K562 (cell line): ENCODE measurements at regions not wholly inside any gene's neighbourhood (a gene's known extent, or its start where the extent isn't known, plus 50 kb on each side); places are given as distances from the start of the nearest gene placed in this dataset.

Experiments used
- DMBX1 ChIP-seq: fragments of 250-450 bp; sonication (Bioruptor Pico); IDR thresholded peaks from 2 replicates; pipeline ENCODE4 v1.8.0; 2022; ENCODE audit warnings: inconsistent platforms, mild to moderate bottlenecking, moderate library complexity, borderline replicate concordance
- FOXK2 ChIP-seq, 2 experiments: fragments of 450-650 bp; IDR thresholded peaks in 1 of 2; conservative IDR thresholded peaks in 1 of 2; 2 replicates each; pipeline ENCODE4 v1.6.1; 2016; ENCODE audit warnings: low read depth in 2 of 2, mild to moderate bottlenecking in 1 of 2
- HIVEP1 ChIP-seq: fragments of 250-450 bp; sonication (Bioruptor Pico); IDR thresholded peaks from 2 replicates; pipeline ENCODE4 v1.4.0; 2020; ENCODE audit warnings: mild to moderate bottlenecking
- JUN ChIP-seq, 2 experiments: sonication (generic) in 1 of 2; formaldehyde crosslinking in 1 of 2; IDR thresholded peaks; 2 replicates each; pipeline versions ENCODE4 v1.6.1 to v1.8.0; 2012 to 2022; ENCODE audit warnings: borderline replicate concordance in 2 of 2, mild to moderate bottlenecking in 2 of 2, improper control_type of control experiment in 1 of 2, low read depth in 1 of 2, low read length in 1 of 2, missing genetic modification reagents in 1 of 2
- MAZ ChIP-seq, 2 experiments: fragments of 450-650 bp in 1 of 2; sonication (generic) in 1 of 2; formaldehyde crosslinking; IDR thresholded peaks in 1 of 2; conservative IDR thresholded peaks in 1 of 2; 2 replicates each; pipeline versions ENCODE4 v1.4.0 to v1.5.0; 2020; ENCODE audit warnings: mild to moderate bottlenecking in 1 of 2, missing genetic modification reagents in 1 of 2
- MEIS2 ChIP-seq: fragments of 450-650 bp; IDR thresholded peaks from 2 replicates; pipeline ENCODE4 v1.6.1; 2014; ENCODE audit warnings: mild to moderate bottlenecking; ENCODE audit not compliant: partially characterized antibody
- NFRKB ChIP-seq: fragments of 450-650 bp; IDR thresholded peaks from 2 replicates; pipeline ENCODE4 v1.6.1; 2016; ENCODE audit warnings: low read depth
- PBX2 ChIP-seq, 2 experiments: IDR thresholded peaks in 1 of 2; conservative IDR thresholded peaks in 1 of 2; 2 replicates each; pipeline ENCODE4 v1.6.1; 2016; ENCODE audit warnings: low read depth in 2 of 2, mild to moderate bottlenecking in 1 of 2, missing compliant biosample characterization in 1 of 2, missing genetic modification characterization in 1 of 2, moderate library complexity in 1 of 2
- POLR2H ChIP-seq: IDR thresholded peaks from 2 replicates; pipeline ENCODE4 v1.6.1; 2016; ENCODE audit warnings: missing genetic modification characterization, low read depth, mild to moderate bottlenecking, control low read depth, missing compliant biosample characterization, moderate library complexity
- SRSF7 ChIP-seq: fragments of 200-400 bp; formaldehyde crosslinking; optimal IDR thresholded peaks from 2 replicates; pipeline ENCODE3; 2017; ENCODE audit warnings: mild to moderate bottlenecking, low read depth, low read length
- ZKSCAN8 ChIP-seq: fragments of 200-800 bp; sonication (Bioruptor generic); IDR thresholded peaks from 2 replicates; pipeline ENCODE4 v1.6.1; 2016; ENCODE audit warnings: missing genetic modification characterization, missing compliant biosample characterization
- ZNF146 ChIP-seq: IDR thresholded peaks from one replicate; pipeline ENCODE4 v1.6.1; 2018; ENCODE audit warnings: missing compliant biosample characterization; ENCODE audit not compliant: unreplicated experiment
- ZSCAN32 ChIP-seq: fragments of 450-650 bp; formaldehyde crosslinking; IDR thresholded peaks from 2 replicates; pipeline ENCODE4 v1.4.0; 2020; ENCODE audit warnings: mild to moderate bottlenecking, moderate library complexity
- TF ChIP-seq, protein P1 (sequence below): fragments of 150-350 bp; IDR thresholded peaks from 2 replicates; pipeline ENCODE4 v1.6.1; 2014; ENCODE audit warnings: low read depth, mild to moderate bottlenecking, low read length, borderline replicate concordance
- TF ChIP-seq, protein P2 (sequence below), 2 experiments: fragments of 200-800 bp in 1 of 2; sonication (Bioruptor generic) in 1 of 2; sonication (generic) in 1 of 2; formaldehyde crosslinking in 1 of 2; IDR thresholded peaks in 1 of 2; conservative IDR thresholded peaks in 1 of 2; 2 replicates each; pipeline versions ENCODE4 v1.5.0 to v1.6.1; 2016 to 2020; ENCODE audit warnings: missing compliant biosample characterization in 1 of 2, missing genetic modification characterization in 1 of 2, missing genetic modification reagents in 1 of 2
- TF ChIP-seq, protein P3 (sequence below): sonication (generic); formaldehyde crosslinking; IDR thresholded peaks from 2 replicates; pipeline ENCODE4 v1.8.1; 2023; ENCODE audit warnings: mild to moderate bottlenecking, missing genetic modification reagents

DNA sequence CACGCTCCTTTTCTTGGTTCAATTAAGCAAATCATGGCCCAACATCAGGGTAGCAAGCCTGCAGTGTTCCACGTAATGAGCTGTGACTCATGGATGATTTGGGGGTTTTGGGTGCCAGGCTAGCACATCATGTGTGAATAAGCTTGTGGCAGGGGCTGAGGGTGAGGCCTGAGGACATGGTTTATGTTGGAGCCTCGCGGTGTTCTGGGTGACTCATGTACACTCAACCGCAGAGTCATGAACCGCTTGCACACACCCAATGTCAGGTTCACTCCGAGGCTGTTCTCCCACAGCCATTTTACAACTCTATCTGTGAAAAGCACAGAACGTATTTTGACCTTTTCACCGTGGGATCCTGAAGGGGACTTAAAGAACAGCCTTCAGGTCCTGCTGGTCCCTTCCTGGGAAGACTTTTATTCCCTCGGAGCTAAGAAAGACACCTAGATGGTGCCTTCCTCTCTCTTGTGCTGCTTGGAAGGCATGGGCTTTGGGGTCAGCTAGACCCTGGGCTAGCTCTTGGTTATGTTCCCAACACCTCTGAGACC, 139.9 kb upstream of the ZEB2 start (continued):
- TF ChIP-seq, protein P1, sequence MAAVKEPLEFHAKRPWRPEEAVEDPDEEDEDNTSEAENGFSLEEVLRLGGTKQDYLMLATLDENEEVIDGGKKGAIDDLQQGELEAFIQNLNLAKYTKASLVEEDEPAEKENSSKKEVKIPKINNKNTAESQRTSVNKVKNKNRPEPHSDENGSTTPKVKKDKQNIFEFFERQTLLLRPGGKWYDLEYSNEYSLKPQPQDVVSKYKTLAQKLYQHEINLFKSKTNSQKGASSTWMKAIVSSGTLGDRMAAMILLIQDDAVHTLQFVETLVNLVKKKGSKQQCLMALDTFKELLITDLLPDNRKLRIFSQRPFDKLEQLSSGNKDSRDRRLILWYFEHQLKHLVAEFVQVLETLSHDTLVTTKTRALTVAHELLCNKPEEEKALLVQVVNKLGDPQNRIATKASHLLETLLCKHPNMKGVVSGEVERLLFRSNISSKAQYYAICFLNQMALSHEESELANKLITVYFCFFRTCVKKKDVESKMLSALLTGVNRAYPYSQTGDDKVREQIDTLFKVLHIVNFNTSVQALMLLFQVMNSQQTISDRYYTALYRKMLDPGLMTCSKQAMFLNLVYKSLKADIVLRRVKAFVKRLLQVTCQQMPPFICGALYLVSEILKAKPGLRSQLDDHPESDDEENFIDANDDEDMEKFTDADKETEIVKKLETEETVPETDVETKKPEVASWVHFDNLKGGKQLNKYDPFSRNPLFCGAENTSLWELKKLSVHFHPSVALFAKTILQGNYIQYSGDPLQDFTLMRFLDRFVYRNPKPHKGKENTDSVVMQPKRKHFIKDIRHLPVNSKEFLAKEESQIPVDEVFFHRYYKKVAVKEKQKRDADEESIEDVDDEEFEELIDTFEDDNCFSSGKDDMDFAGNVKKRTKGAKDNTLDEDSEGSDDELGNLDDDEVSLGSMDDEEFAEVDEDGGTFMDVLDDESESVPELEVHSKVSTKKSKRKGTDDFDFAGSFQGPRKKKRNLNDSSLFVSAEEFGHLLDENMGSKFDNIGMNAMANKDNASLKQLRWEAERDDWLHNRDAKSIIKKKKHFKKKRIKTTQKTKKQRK: no peak
- TF ChIP-seq DMBX1 (CRISPR knock-in tag) (peak; percentile 67), ZKSCAN8 (CRISPR knock-in tag) (no peak; the same call in 1 of the 2 replicates), PBX2 (CRISPR knock-in tag; IDR thresholded peaks at IDR 0.05; ENCODE audit: low read depth) (no peak), PBX2 (tag; conservative IDR thresholded peaks at IDR 0.05; ENCODE audit: low read depth) (0 out of 2 replicates have a peak, but pooled peaks have one; percentile 48), MEIS2 (peak; percentile 73), JUN (IDR thresholded peaks at IDR 0.05; ENCODE audit: borderline replicate concordance, low read depth, low read length) (peak; percentile 91), JUN (CRISPR knock-in tag; IDR thresholded peaks at IDR 0.05; ENCODE audit: borderline replicate concordance) (peak; percentile 70; the same call in 1 of the 2 replicates), ZSCAN32 (CRISPR knock-in tag) (no peak), FOXK2 (conservative IDR thresholded peaks at IDR 0.05 in 1 of 2, IDR thresholded peaks at IDR 0.05 in 1 of 2; ENCODE audit: low read depth in 2 of 2) (no peak), ZNF146 (no peak), HIVEP1 (no peak), MAZ (CRISPR knock-in tag; conservative IDR thresholded peaks at IDR 0.05 in 1 of 2, IDR thresholded peaks at IDR 0.05 in 1 of 2) (0 out of 4 replicates have a peak, but pooled peaks of 1 of the 2 experiments have one; percentile 40), SRSF7 (no peak), NFRKB (peak; percentile 82), POLR2H (tag) (no peak)
- TF ChIP-seq, protein P2, sequence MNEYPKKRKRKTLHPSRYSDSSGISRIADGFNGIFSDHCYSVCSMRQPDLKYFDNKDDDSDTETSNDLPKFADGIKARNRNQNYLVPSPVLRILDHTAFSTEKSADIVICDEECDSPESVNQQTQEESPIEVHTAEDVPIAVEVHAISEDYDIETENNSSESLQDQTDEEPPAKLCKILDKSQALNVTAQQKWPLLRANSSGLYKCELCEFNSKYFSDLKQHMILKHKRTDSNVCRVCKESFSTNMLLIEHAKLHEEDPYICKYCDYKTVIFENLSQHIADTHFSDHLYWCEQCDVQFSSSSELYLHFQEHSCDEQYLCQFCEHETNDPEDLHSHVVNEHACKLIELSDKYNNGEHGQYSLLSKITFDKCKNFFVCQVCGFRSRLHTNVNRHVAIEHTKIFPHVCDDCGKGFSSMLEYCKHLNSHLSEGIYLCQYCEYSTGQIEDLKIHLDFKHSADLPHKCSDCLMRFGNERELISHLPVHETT (CRISPR knock-in tag; conservative IDR thresholded peaks at IDR 0.05 in 1 of 2, IDR thresholded peaks at IDR 0.05 in 1 of 2): peak in 1 of 2 experiments; percentile 45; a peak in 1 of 4 replicates
- TF ChIP-seq, protein P3, sequence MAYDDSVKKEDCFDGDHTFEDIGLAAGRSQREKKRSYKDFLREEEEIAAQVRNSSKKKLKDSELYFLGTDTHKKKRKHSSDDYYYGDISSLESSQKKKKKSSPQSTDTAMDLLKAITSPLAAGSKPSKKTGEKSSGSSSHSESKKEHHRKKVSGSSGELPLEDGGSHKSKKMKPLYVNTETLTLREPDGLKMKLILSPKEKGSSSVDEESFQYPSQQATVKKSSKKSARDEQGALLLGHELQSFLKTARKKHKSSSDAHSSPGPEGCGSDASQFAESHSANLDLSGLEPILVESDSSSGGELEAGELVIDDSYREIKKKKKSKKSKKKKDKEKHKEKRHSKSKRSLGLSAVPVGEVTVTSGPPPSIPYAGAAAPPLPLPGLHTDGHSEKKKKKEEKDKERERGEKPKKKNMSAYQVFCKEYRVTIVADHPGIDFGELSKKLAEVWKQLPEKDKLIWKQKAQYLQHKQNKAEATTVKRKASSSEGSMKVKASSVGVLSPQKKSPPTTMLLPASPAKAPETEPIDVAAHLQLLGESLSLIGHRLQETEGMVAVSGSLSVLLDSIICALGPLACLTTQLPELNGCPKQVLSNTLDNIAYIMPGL (CRISPR knock-in tag): no peak
